Dedifferentiated amniotic fluid mesenchymal stem cell (primary cell): ENCODE measurements at regions not wholly inside any gene's neighbourhood (a gene's known extent, or its start where the extent isn't known, plus 50 kb on each side); places are given as distances from the start of the nearest gene placed in this dataset.

Experiments
- DNase-seq: peaks from one replicate; pipeline ENCODE4 v3.0.0-alpha.2; 2016; ENCODE audit errors: extremely low spot score

DNA sequence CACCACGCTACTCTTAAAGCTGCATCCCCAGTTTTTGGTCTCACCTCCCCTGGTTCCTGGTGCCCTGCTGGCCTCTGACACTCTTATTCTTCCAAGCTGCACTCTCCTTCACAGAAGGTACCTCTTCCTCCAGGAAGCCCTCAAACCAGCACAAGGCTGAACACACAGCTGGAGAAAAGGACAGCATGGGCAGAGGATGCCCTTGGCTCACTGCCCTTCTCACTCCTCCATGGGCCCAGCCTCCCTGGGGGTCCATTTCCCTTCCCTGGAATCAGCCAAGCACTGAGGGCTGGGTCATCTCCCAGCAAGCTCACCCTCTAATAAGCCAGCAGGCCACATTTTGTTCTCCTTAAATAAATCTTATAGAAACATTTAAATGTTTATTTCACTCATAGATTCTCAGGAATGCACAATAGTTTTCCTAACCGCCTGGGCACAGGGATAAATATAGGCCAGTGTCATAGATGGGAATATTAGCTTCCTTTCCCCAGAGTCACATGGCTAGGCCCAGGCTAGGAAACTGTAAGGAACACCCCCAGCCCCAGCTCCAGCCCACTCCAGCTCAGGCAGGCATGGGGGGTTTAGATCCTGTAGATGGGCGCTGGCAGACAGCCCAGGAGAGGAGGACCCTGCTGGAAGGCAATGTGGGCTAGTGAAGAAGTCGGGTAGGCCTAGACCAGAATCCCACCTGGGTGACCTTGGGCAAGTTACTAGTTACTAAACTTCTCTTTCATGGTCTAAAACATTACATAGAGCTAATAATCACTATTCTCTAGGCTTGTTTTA, 51.5 kb downstream of the IRAG1 start:
- no peak for DNase-seq

DNA sequence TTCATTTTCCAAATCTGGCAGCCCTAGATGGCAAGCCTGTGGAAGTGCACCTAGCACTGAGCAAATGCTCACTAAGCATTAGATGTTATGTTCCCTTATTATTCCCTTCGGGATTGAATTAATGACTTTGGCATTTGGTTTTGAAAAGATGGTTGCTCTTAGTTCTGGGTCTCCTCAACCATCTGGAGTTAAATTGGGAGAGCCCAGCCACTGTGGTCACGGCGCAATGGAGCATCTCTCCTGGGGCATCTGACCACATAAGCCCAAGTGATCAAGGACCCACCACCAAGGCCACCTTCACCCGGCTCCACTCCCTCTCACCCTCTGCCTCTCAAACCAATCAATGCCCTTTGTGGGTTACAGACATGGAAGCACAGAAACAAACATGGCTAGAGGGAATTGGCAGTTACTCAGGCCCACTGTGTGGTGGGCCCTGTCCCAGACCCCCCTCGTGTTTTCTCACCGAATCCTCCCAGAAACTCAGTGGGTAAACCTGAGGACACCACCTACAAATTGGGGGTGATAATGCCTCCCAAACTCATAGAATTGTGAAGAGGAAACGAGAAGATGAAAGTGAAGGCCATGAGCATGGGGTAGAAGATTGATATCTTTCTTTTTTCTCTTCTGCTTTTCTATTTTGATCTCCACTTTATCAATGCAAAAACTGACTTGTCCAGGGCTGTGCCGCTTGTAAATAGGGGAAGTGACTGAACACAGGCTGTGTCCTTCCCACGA, 52.2 kb downstream of the IRAG1 start:
- no peak for DNase-seq

DNA sequence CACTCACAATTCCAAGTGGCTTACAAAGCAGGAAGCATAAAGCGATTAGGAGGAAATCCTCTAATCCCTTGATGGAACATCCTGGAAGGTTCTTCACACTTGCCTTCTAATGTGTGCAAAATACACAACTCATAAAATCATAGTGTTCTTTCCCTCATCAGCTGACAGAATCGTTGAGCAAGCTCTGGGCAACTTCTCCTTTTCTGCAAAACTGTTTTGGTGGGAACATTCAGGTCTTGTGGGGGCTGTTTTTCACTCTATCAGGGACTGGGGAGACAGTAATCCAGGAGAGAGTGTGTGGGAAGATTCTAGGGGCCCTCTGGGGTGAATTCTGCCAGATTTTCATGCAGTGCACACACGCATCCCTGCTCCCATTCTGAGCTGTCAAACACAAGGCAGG, 53.2 kb downstream of the IRAG1 start:
- no peak for DNase-seq

DNA sequence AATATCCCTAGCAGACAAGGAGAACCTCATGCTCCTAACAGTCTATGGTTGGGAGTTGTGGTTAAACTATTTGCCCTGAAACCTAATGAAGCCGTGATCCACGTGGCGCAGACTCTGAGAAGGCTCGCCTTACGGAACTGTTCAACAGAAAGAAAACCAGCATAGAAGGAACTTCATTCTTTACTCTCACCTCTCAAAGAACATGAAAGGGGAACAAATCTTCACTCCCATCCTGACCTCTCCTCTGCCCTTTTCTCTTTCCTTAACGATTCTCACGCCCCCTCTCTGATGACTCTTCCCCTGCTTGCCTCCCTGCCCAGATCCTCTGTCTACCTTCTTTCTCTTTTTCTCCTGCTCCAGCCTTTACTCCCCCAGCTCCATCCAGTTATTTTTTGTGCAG, 54.2 kb downstream of the IRAG1 start:
- DNase-seq, result no peak

DNA sequence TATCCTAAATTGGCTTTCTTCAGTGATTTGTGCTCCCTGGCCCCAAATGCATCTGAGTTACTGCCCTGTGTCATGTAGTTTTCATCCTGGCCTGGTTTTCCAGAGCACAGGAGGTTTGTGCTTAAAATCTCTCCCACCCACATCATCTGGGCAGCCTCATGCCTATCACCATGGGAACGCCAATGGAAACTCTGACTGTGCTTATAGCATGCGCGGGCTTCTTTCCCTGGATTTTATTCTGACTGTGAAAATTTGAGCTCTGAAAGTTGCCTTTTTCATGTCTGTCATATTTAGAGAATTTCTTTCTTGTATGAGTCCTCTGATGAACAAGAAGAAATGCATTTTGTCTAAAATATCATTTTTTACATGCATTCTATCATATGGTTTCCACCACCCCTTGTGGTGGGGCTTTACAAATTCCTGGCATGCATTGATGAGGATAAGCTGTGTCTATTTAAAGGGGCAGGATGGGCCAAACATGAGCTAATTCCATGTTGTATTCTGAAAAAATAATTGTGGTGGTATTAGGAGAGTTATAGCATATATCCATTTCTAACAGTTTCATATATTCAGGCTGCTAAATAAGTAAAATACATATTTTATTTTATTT, 55.1 kb downstream of the IRAG1 start:
- peak; percentile 77 for DNase-seq

DNA sequence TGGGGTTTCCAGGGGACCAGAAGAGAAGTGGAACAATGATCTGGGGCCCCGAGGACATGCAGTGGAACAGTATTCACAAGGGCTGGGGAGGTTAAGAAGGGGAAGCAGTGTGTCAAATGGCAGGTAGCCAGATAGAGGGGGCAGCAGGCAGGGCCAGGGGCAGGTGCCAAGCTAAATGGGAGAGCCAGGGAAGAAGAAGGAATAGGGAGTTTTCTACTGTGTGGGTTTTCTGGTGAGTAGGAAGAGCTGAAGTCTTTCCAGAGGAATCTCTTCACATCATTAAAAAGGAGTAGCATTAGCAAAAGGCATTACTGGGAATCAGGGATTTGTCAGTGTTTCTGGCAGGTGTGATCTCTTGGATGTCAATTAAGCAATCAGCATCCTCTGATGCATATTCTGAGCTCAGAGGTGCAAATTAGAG, 55.8 kb downstream of the IRAG1 start:
- DNase-seq, result no peak

DNA sequence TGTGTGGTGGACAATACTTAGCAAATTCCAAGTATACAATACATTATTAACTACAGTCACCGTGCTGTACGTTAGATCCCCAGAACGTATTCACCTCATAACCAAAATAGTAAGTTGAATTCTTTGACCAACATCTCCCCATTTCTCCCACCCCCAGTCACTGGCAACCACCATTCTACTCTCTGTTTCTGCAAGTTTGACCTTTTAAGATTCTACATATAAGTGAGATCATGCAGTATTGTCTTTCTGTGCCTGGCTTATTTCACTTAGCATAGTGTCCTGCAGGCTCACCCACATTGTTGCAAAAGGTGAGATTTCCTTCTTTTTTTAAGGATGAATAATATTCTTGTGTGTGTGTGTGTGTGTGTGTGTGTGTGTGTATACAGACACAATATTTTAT, 59.1 kb downstream of the IRAG1 start:
- DNase-seq, result no peak

DNA sequence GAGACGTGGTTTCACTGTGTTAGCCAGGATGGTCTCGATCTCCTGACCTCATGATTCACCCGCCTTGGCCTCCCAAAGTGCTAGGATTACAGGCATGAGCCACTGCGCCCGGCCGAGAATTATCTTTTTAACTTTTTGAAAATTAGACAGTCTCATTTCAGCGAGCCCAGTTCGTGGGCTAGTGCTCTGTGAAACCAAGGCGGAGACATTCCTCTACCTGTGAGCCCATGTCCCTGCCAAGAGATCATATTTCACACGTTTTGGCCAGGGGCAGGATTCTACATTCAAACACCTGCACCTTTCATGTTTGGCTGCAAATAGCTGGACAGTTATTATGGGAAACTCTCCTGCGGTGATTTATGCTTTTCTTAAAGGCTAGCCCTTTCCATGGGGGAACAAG, 60.3 kb downstream of the IRAG1 start:
- no peak for DNase-seq

DNA sequence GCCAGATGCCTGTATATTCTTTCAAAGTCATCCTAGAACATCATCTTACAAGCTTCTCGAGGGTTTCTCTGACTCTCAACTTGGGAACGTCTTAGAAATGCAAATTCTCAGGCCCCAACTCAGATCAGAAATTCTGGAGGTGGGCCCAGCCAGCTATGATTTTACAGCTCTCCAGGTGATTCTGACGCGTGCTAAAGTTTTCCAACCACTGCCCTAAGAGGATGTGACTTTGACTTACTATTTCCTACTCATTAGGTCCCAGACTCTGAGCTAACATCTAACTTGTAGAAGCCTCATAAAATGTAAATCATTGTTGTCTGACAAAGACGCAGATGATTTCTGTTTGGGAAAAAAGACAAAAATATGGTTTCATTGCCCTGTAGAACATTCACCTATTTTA, 61.1 kb downstream of the IRAG1 start:
- no peak for DNase-seq

DNA sequence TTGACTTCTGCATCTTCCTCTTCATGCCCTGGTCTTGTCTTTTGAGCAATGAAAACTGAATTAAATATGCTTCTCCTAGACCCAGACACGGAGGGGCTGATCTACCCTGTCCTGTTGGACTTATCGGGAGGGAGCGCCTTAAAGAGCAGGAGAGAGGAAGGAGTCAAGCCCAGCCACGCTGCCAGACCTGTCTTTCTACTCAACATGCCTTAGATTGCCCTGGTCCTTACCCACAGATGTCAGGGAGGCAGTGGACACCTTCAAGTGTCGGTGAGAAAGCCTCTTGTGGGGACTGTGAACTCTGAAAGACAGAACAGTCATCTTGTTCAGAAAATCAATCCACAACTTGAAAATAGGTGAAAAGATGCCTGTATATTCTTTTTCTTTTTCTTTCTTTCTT, 61.8 kb downstream of the IRAG1 start:
- DNase-seq, result no peak

DNA sequence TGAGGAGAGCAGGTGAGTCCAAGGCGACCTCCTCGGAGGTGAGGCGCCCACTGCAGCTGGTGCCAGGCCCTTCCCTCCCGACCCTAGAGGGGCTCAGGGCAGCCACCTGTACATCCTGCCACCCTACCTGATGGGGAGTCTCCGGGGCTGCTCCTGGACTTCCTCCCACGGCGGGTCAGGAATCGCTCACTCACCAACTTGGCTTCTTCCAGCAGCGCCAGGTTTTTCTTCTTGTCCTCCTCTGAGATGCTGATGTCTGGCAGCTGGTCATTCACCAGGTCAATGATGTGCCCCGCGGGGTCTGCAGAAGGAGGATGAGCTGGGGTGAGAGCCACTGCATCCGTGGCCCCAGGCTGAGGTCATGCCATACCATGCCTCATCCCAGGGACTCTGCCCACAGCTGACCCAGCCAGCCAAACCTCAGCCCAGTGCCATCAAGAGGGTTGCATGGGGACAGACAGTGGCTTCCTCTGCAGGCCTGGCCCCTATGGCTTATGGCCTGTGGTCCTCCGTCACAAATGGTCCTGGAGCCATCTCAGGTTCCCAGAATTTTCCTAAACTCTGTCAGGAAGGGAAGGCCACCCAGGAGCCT, 61.0 kb upstream of the LYVE1 start:
- no peak for DNase-seq

DNA sequence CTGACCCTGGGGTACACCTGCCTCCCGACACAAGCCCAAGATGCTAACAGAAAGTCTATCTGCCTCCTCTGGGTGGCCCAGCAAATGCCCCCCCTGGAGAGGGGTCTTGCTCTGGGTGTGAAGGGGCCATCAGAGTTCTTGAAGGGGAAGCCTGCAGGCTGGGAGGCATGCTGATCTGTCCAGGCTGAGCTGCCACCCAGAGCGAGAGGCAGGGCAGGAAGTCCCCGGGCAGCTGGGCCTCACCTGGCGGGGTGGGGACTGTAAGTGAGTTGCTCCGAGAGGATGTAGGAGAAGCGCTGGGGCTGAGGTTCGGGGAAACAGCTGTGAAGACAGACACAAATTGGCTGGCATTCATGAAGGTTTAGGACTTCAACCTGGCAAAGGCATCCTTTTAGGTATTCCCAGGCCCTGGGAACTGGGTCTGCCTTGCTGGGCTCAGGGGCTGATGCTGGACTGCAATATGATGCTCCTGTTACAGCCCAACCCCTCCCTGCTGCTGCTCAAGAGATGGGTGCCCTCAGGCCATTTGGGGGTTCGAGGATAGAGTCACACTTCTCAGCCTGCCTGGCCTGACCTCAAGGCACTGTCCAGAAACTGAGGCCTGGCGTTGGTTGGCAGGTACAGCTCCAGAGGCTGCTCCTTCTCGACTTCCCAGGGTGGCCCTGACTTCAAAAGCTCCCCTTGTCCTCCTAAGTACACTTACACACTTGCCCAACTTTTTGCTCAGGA, 60.2 kb upstream of the LYVE1 start:
- DNase-seq, result no peak

DNA sequence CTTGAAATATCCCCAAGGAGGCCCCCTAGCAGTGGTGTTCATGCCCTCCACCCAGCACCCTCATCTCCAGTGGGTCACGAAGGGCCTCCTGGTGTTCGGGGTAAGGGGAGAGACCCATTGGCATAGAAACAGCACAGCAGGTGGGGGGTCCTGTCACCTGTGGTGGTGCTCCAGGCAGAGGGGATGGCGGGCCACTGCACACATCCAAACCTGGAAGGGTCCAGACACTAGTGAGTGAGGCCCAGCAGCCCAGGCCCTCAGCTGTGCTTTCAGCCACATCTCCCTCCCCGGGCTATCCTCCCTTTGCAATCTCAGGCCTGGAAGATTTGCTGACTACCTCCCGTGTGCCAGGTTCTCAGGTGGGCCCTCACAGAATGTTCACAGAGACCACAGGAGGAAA, 59.4 kb upstream of the LYVE1 start:
- DNase-seq, result no peak

DNA sequence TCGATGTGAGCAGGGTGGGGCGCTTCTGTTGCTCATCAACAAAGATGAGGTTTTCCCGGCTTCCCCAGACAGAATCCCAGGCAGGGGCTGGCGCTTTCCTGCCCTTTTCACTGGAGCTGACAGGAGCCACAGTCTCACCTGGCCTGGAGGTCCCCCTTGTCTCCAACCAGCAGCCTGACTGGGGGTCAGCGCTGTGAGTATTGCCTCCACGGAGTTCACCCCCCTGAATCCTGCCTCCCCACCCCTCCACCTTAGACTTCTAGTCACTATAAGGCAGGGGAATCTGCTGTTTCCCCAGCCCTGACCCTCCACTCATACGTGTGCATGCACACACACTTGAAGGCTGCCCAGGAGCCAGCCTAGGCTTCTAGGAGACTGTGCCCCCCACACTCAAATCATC, 58.8 kb upstream of the LYVE1 start:
- no peak for DNase-seq

DNA sequence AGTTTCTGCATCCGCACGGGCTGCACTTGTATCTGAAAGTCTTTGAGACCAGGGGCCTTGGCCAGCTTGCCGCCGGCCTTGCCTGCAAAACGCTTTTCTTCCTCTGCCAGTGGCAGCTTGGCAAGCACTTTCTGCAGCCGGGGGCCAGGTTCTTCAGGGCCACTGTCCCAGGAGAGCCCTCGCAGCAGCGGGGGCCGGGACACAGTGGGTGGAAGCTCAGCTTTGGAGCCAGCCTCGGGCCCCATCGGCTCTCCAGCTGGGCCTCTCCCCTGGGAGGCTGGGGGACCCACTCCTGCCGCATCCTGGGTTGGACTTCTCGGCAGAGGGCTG, 57.5 kb upstream of the LYVE1 start:
- no peak for DNase-seq

DNA sequence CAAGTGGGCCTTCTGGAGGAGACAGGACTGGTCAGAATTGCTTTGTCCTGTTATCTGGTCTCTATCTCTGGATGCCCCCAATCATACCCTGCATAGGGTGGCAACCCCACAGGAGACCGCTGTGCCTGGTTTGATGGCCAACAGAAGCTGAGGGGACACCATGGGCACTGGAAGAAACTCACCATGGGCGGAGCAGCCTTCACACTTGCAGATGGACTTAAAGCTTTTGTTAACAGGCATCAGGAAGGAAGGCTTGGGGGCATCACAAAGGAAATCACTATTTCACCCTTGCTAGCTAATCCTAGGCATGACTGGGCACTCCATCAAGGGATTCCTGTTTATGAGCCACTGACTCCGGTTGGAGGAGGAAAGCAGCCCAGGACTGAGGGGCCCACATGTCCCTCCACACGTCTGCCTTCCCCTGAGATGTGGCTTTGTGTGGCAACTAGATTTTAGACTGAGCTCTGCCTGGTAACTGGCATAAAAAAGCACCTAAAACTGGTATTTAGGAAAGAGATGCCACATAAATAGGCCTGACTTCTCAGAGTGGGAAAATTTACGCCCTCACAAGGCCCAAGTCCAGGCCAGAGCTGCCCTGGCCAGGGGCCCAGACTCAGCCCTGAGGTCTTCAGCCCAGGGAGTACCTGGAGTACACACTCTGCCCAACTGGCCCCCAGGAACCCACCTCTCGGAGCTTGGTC, 57.0 kb upstream of the LYVE1 start:
- DNase-seq, result no peak

DNA sequence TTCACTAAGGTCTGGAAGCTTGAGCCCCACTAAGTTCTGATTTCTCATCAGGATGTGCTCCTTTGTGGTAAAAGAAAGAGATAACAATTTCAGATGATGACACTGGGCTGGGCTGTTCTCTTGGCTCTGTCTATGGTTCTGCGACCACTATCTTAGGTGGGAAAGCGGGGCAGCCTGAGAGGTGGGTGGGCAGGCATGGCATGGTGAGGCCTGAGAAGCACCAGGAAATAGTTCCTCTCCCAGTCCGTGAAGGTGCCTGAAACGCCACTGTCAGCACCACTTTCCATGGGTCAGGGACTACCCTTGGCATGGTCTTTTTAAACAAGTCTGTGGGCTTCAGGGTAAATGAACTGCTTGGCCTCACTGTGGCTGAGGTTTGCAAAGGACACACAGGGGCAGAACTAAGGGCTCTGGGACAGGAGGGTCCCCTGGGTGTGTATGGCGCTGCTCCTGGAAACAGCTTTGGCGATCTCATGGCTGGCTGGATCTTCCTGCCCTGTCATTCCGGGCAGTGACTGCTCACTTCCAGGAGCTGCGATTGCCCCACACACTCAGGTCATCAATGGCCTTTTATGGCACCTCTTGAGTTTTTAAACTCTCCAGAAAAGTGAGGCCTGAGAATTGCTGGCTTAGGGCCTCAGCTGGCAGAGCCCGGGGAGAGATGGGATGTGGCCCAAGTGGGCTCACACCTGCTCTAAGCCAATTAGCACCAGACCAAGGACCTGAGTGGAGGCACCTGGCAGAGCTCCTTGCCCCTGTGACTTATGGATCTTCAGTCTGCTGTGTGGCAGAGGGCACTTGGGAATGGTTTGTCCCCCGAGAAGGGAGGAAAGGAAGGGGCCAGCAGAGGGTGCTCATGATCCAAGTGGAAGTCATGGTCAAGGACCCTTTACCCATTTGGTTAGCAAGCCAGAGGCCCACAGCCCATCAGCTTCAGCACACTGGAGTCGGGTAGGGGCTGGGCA, 55.6 kb upstream of the LYVE1 start:
- no peak for DNase-seq

DNA sequence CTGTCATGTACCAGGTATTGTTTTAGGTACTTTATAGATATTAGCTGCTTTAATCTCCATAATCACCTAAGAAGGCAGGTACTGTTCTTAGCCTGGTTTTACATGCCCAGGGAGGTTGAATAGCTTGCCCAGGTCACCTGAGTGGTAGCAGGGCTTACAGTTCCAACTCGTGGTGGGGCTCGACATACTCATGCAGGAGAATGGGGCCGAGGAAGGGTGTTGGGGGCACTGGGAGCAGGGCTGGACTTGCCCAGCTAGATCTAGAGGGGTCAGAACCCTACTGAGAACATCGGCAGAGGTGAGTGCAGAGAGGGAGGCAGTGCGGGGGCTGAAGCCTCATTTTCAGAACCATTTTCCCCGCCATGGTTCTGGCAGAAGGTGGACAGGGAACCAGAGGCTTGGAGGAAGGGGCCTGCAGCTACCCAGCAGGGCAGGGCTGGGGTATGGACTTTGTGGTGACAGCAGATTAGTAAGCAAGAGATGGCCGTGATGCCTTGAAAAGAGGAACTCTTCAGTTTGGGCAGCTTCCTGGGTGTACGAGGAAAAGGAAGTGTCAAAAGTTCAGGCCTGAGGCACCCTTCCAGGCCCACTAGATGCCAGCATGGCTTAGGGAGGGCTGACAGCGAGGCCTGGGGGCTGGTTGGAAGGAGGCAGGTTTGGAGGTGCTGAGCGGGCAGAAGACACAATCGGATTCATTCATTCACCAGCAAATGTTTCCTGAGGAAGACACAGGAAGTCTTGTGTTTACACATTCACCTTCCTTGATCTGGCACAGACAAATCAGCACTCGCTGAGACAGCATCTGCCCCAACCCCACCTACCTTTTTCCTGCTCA, 54.7 kb upstream of the LYVE1 start:
- no peak for DNase-seq

DNA sequence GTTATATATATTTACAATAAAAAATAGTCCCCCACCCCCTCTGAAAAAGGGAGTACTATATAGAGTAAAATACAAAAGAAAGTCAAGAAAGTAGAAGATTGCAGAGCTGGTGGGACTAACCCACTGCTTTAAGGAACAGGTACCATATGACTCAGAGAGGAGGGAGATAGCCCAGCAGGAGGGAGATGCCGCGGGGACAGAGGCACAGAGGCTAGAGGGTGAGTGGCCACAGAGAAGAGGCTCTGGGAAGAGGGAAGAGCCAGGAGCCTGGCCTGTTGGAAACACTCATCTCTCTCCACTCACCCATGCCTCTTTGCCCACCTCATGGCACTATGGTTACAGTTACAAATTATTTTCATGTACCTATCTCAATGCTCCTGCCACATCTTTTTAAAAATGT, 53.6 kb upstream of the LYVE1 start:
- no peak for DNase-seq
